ENCODE measurements at regions not wholly inside any gene's neighbourhood (a gene's known extent, or its start where the extent isn't known, plus 50 kb on each side); places are given as distances from the start of the nearest gene placed in this dataset.

DNA sequence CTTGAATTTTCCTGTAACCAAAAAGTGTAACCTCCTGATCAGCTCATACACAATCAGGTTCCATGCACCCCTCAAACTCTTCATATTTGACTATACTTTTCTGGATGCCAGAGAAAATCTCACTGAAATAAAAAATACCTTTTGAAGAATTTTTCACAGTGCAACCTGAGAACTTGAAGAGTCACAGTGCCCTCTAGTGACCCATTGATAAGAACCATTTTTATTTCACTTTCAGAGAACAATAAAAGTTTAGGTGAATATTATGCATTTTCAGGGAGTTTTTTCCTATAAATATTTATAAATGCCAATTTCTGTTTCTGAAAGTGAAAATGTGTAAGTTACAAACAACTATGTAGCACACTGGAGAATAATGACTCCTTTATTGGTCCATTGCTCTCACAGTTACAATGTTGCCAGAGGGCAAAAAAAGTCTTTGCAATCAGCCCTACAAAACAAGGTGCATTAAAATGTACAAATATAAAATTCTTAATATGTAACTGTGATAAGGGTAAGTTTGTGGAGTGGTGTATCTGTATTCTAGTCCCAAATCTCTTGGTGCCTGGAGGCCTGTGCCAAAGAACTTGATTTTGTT is 153.6 kb upstream of the INTU start:
- TF ChIP-seq, protein P1, sequence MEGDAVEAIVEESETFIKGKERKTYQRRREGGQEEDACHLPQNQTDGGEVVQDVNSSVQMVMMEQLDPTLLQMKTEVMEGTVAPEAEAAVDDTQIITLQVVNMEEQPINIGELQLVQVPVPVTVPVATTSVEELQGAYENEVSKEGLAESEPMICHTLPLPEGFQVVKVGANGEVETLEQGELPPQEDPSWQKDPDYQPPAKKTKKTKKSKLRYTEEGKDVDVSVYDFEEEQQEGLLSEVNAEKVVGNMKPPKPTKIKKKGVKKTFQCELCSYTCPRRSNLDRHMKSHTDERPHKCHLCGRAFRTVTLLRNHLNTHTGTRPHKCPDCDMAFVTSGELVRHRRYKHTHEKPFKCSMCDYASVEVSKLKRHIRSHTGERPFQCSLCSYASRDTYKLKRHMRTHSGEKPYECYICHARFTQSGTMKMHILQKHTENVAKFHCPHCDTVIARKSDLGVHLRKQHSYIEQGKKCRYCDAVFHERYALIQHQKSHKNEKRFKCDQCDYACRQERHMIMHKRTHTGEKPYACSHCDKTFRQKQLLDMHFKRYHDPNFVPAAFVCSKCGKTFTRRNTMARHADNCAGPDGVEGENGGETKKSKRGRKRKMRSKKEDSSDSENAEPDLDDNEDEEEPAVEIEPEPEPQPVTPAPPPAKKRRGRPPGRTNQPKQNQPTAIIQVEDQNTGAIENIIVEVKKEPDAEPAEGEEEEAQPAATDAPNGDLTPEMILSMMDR (IDR thresholded peaks at IDR 0.05; ENCODE audit: extremely low read depth in 1 of 2, insufficient read depth in 1 of 2, low read depth in 1 of 2, low read length in 2 of 2) = peak in 1 of 2 donors; percentile 16
- TF ChIP-seq FOS (IDR thresholded peaks at IDR 0.05; ENCODE audit: borderline replicate concordance, insufficient read depth, low read length) = no peak
